HL-60 (cell line): ENCODE measurements at regions not wholly inside any gene's neighbourhood (a gene's known extent, or its start where the extent isn't known, plus 50 kb on each side); places are given as distances from the start of the nearest gene placed in this dataset.

ENCODE experiments used
- DNase-seq, 2 experiments: peaks; one replicate each; pipeline ENCODE4 v3.0.0-alpha.2; 2010 to 2020; ENCODE audit warnings: low read depth in 1 of 2, low spot score in 1 of 2
- H3K27ac ChIP-seq: fragments of 250-450 bp; sonication (Bioruptor Pico); replicated peaks from 2 replicates; pipeline ENCODE4 v1.5.1; 2020; ENCODE audit warnings: mild to moderate bottlenecking, moderate library complexity
- H3K27me3 ChIP-seq: fragments of 250-450 bp; sonication (Bioruptor Pico); 2 replicates; pipeline ENCODE4 v1.5.1; 2021; ENCODE audit warnings: mild to moderate bottlenecking, moderate library complexity; ENCODE audit not compliant: insufficient read depth, poor library complexity, severe bottlenecking
- H3K4me3 ChIP-seq: replicated peaks from 2 replicates; pipeline ENCODE4 v1.5.1; 2011; ENCODE audit warnings: mild to moderate bottlenecking, control low read depth, low read length; ENCODE audit not compliant: insufficient read depth
- GABPA ChIP-seq: IDR thresholded peaks from 2 replicates; pipeline ENCODE4 v1.6.1; 2012; ENCODE audit warnings: low read depth
- POLR2AphosphoS5 ChIP-seq: IDR thresholded peaks from 2 replicates; pipeline ENCODE4 v1.6.1; 2012; ENCODE audit warnings: low read depth
- REST ChIP-seq: IDR thresholded peaks from 2 replicates; pipeline ENCODE4 v1.6.1; 2012; ENCODE audit warnings: low read depth; ENCODE audit not compliant: insufficient replicate concordance
- SPI1 ChIP-seq: IDR thresholded peaks from 2 replicates; pipeline ENCODE4 v1.6.1; 2012; ENCODE audit warnings: low read depth, mild to moderate bottlenecking, borderline replicate concordance
- TF ChIP-seq, protein P1 (sequence below): IDR thresholded peaks from one replicate; pipeline ENCODE4 v1.5.1; 2011; ENCODE audit warnings: low read length, control low read depth, inconsistent platforms; ENCODE audit not compliant: insufficient read depth

- TF ChIP-seq POLR2AphosphoS5 (no peak), SPI1 (no peak), REST (no peak), GABPA (no peak)
- TF ChIP-seq, protein P1, sequence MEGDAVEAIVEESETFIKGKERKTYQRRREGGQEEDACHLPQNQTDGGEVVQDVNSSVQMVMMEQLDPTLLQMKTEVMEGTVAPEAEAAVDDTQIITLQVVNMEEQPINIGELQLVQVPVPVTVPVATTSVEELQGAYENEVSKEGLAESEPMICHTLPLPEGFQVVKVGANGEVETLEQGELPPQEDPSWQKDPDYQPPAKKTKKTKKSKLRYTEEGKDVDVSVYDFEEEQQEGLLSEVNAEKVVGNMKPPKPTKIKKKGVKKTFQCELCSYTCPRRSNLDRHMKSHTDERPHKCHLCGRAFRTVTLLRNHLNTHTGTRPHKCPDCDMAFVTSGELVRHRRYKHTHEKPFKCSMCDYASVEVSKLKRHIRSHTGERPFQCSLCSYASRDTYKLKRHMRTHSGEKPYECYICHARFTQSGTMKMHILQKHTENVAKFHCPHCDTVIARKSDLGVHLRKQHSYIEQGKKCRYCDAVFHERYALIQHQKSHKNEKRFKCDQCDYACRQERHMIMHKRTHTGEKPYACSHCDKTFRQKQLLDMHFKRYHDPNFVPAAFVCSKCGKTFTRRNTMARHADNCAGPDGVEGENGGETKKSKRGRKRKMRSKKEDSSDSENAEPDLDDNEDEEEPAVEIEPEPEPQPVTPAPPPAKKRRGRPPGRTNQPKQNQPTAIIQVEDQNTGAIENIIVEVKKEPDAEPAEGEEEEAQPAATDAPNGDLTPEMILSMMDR, result no peak
- Histone ChIP-seq H3K27me3 (no peaks in the 10 kb centered on the region), H3K4me3 (no peak overlapping the region), H3K27ac (no peak overlapping the region)
- DNase-seq, result no peak
Measured at GRCh38 chr9:1713841-1714240, 301.3 kb upstream of the SMARCA2 start.

DNA sequence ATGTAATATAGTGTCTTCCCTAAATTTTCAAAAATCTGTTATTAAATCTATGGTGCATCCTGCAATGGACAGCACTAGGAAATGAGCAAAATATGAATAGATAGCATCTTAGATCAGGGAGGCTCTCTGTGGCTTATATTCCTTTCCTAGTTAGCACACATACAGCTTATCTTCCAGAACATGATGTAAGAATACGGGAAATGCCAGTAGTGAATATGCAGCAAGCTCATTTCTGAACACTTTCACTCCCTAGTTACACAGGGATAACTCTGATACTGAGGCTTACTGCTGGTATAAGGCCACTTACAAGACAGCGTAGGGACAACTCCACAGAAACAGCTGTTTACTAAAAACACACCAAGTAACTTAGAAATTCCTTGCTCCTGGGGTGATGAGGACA, 297.3 kb upstream of the SMARCA2 start:
- no peak for DNase-seq
- no peak overlapping the region for H3K4me3 ChIP-seq
- TF ChIP-seq SPI1 (no peak), POLR2AphosphoS5 (no peak), GABPA (no peak), REST (no peak)
- TF ChIP-seq, protein P1, result no peak
- H3K27me3 ChIP-seq, result peaks cover 5% of the 10 kb centered on the region
- H3K27ac ChIP-seq, result no peak overlapping the region

DNA sequence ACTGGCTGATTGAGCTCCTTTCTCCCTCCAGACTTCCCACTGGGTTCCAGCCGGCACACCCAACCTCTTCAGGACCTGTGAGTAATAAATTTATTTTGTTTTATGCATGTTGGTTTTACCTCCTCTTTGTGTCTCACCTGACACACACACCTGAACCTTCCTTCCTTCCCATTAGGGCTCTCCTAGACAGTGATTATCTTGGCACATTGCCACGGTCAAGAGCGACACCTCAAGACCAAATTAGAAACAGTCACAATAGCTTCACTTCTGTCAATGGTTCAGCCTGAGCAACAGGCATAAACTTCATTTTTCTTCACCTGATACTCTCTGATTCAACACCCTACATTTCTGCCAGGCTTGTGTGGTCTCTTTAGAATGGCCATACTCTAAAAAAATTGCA, 296.3 kb upstream of the SMARCA2 start:
- no peak overlapping the region for H3K4me3 ChIP-seq
- peaks cover 5% of the 10 kb centered on the region for H3K27me3 ChIP-seq
- TF ChIP-seq REST, result no peak
- no peak for DNase-seq
- no peak overlapping the region for H3K27ac ChIP-seq

DNA sequence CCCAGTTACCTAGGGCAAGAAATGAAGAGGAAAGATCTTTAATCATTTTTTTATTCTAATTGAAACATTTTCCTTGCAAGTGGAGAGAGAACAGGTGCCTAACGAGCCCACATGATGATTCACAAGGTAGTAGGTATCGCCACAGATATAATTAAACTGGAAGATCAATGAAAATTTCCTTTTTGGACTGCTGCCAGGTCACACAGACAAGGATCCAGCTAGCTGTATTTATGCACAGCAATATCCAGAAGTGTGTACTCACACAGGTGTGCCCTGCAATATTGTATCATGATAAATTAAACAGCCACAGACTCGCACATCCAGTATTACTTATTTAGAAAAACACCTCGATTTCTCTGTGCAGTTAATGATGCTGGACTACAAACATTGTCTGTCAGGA, 294.0 kb upstream of the SMARCA2 start:
- no peak overlapping the region for H3K27ac ChIP-seq
- DNase-seq, result no peak
- H3K4me3 ChIP-seq, result no peak overlapping the region
- TF ChIP-seq GABPA, result no peak
- peaks cover 5% of the 10 kb centered on the region for H3K27me3 ChIP-seq
